B cell (primary cell): ENCODE measurements at regions not wholly inside any gene's neighbourhood (a gene's known extent, or its start where the extent isn't known, plus 50 kb on each side); places are given as distances from the start of the nearest gene placed in this dataset.

Experiments used
- ATAC-seq: fragments of 200-7000 bp; cut with Tn5 transposase; one replicate; pipeline ENCODE4 v1.10.0; 2021; ENCODE audit warnings: low read depth, mild to moderate bottlenecking, moderate number of reproducible peaks, moderate library complexity
- CTCF ChIA-PET: fragments of 350-600 bp; sonication (Branson Sonifier 250); formaldehyde crosslinking; loops from one replicate; lab custom pipeline; 2021; ENCODE audit warnings: antibody characterized with exemption, inconsistent platforms; lab: Charles Lee
- POLR2A ChIA-PET: fragments of 350-600 bp; sonication (Branson Sonifier 250); formaldehyde crosslinking; loops from one replicate; lab custom pipeline; 2021; ENCODE audit warnings: antibody characterized with exemption; lab: Charles Lee
- DNase-seq: peaks from one replicate; pipeline ENCODE4 v3.0.0; 2013
- H2AFZ ChIP-seq: 2 replicates; pipeline ENCODE4 v1.6.1; 2012; ENCODE audit warnings: mild to moderate bottlenecking, low read depth, low read length; ENCODE audit not compliant: insufficient read depth, poor library complexity, severe bottlenecking
- H3K27ac ChIP-seq, 2 donors: 1 replicate in 1 of 2; 2 replicates in 1 of 2; pipeline ENCODE4 v1.5.1; 2012 to 2013; ENCODE audit warnings: low read length in 2 of 2, mild to moderate bottlenecking in 2 of 2, moderate library complexity in 1 of 2
- H3K27me3 ChIP-seq, 4 experiments: fragments of 200-600 bp in 1 of 4; sonication (generic) in 1 of 4; replicated peaks in 1 of 4; 1 replicate in 2 of 4; 2 replicates in 2 of 4; pipeline versions ENCODE4 v1.6.1 to v1.7.0; 2013 to 2016; ENCODE audit warnings: low read length in 3 of 4, mild to moderate bottlenecking in 2 of 4, mixed read lengths in 1 of 4, moderate library complexity in 1 of 4; ENCODE audit not compliant: insufficient read depth in 4 of 4, control insufficient read depth in 3 of 4; ENCODE audit errors: control extremely low read depth in 1 of 4
- H3K36me3 ChIP-seq, 2 experiments: replicated peaks in 1 of 2; 1 replicate in 1 of 2; 2 replicates in 1 of 2; pipeline versions ENCODE4 v1.6.1 to v1.7.1; 2013; ENCODE audit warnings: low read length in 1 of 2; ENCODE audit not compliant: insufficient read depth in 2 of 2, control insufficient read depth in 1 of 2; ENCODE audit errors: control extremely low read depth in 1 of 2, extremely low read depth in 1 of 2
- H3K4me1 ChIP-seq, 2 donors: fragments of 200-600 bp in 1 of 2; sonication (generic) in 1 of 2; 1 replicate in 1 of 2; 2 replicates in 1 of 2; pipeline versions ENCODE4 v1.5.1 to v1.6.1; 2013 to 2017; ENCODE audit warnings: low read length in 2 of 2; ENCODE audit not compliant: control insufficient read depth in 2 of 2, insufficient read depth in 2 of 2
- H3K4me2 ChIP-seq: replicated peaks from 2 replicates; pipeline ENCODE3; 2012; ENCODE audit warnings: mild to moderate bottlenecking, low read depth, low read length; ENCODE audit not compliant: poor library complexity, severe bottlenecking
- H3K4me3 ChIP-seq, 5 experiments: fragments of 200-600 bp in 1 of 5; sonication (generic) in 1 of 5; 1 replicate in 3 of 5; 2 replicates in 2 of 5; pipeline versions ENCODE4 v1.5.1 to v1.7.0; 2011 to 2016; ENCODE audit warnings: low read length in 4 of 5, mild to moderate bottlenecking in 4 of 5, low read depth in 2 of 5, control low read depth in 1 of 5, moderate library complexity in 1 of 5; ENCODE audit not compliant: insufficient read depth in 1 of 5; ENCODE audit errors: control extremely low read depth in 1 of 5, extremely low read depth in 1 of 5
- H3K79me2 ChIP-seq: fragments of 200-600 bp; sonication (generic); one replicate; pipeline ENCODE4 v1.6.0; 2016; ENCODE audit warnings: low read length; ENCODE audit not compliant: control insufficient read depth, insufficient read depth
- H3K9ac ChIP-seq: fragments of 200-600 bp; sonication (generic); 2 replicates; pipeline ENCODE4 v1.6.1; 2017; ENCODE audit warnings: mild to moderate bottlenecking, low read length, moderate library complexity
- H3K9me3 ChIP-seq, 3 donors: one replicate each; pipeline versions ENCODE4 v1.6.1 to v1.7.1; 2013; ENCODE audit warnings: low read length in 2 of 3; ENCODE audit not compliant: control insufficient read depth in 2 of 3, insufficient read depth in 1 of 3; ENCODE audit errors: control extremely low read depth in 1 of 3
- H4K20me1 ChIP-seq: 2 replicates; pipeline ENCODE4 v1.6.0; 2012; ENCODE audit warnings: mild to moderate bottlenecking, low read length; ENCODE audit not compliant: insufficient read depth, control insufficient read depth, poor library complexity, severe bottlenecking
- H3K27ac Mint-ChIP-seq: one replicate; pipeline ENCODE4 v1.8.0; 2021; ENCODE audit warnings: mixed read lengths
- H3K27me3 Mint-ChIP-seq: one replicate; pipeline ENCODE4 v1.8.0; 2021; ENCODE audit warnings: mixed read lengths
- H3K4me1 Mint-ChIP-seq: one replicate; pipeline ENCODE4 v1.8.0; 2021; ENCODE audit warnings: mixed read lengths
- H3K4me3 Mint-ChIP-seq: one replicate; pipeline ENCODE4 v1.8.0; 2021; ENCODE audit warnings: mixed read lengths
- H3K9me3 Mint-ChIP-seq: one replicate; pipeline ENCODE4 v1.8.0; 2022; ENCODE audit warnings: mixed read lengths; ENCODE audit not compliant: insufficient read depth
- CTCF ChIP-seq: fragments of 200-600 bp; IDR thresholded peaks from one replicate; pipeline ENCODE4 v1.8.0; 2022; ENCODE audit warnings: antibody characterized with exemption, mild to moderate bottlenecking
- EZH2 ChIP-seq: IDR thresholded peaks from 2 replicates; pipeline ENCODE4 v1.6.1; 2012; ENCODE audit warnings: borderline replicate concordance, low read depth, mild to moderate bottlenecking, moderate library complexity, low read length; ENCODE audit not compliant: insufficient read depth, poor library complexity, severe bottlenecking
- WGBS: methylation state at CpG from one replicate; pipeline ENCODE4 v1.1.5; 2013; ENCODE audit warnings: missing lambda C conversion rate; ENCODE audit not compliant: insufficient coverage; 5-methylcytosine and 5-hydroxymethylcytosine counted together
- intact Hi-C: fragments of 100-400 bp; cut with micrococcal nuclease; formaldehyde crosslinking; loops from one replicate; pipeline ENCODE4 v1.10.0; 2022

GRCh38 chr1:168867941-168868634, 139.1 kb upstream of the DPT start:
- peaks cover 2% of the 10 kb centered on the region for H3K9me3 Mint-ChIP-seq
- H4K20me1 ChIP-seq, result no peaks in the 10 kb centered on the region
- intact Hi-C loops, result no loop called here
- H3K27me3 Mint-ChIP-seq, result peaks cover 3% of the 10 kb centered on the region
- no peak overlapping the region for H3K4me3 ChIP-seq
- no peaks in the 10 kb centered on the region for H3K36me3 ChIP-seq
- POLR2A ChIA-PET, result no interaction called here
- H3K27ac ChIP-seq, result no peak overlapping the region
- no peaks in the 10 kb centered on the region for H3K4me1 ChIP-seq
- TF ChIP-seq CTCF, result no peak
- no peak overlapping the region for H3K9ac ChIP-seq
- H3K4me2 ChIP-seq, result no peak overlapping the region
- WGBS, result 34% methylated on average over 2 of the region's 4 CpGs
- CTCF ChIA-PET, result no interaction called here
- H3K27me3 ChIP-seq, result no peaks in the 10 kb centered on the region
- no peak overlapping the region for H2AFZ ChIP-seq
- ATAC-seq (no peak), DNase-seq (no peak)
- no peak overlapping the region for H3K4me3 Mint-ChIP-seq
- no peaks in the 10 kb centered on the region for H3K4me1 Mint-ChIP-seq
- no peaks in the 10 kb centered on the region for H3K79me2 ChIP-seq
- peaks cover 0 to 2% (median 0%) of the 10 kb centered on the region in 3 donors for H3K9me3 ChIP-seq
- H3K27ac Mint-ChIP-seq, result no peak overlapping the region

- CTCF ChIA-PET, result no interaction called here
These were observed 142.5 kb upstream of the DPT start for GRCh38 chr1:168871531-168871930.

More at GRCh38 chr1:168871531-168871930, 142.5 kb upstream of the DPT start:
- no peak overlapping the region for H2AFZ ChIP-seq
- H3K4me1 ChIP-seq, result no peaks in the 10 kb centered on the region
- H4K20me1 ChIP-seq, result no peaks in the 10 kb centered on the region
- intact Hi-C loops, result no loop called here
- H3K4me2 ChIP-seq, result no peak overlapping the region
- no peak overlapping the region for H3K4me3 ChIP-seq
- Mint-ChIP-seq H3K4me3 (no peak overlapping the region), H3K27ac (no peak overlapping the region), H3K27me3 (peaks cover 3% of the 10 kb centered on the region), H3K9me3 (peaks cover 2% of the 10 kb centered on the region), H3K4me1 (no peaks in the 10 kb centered on the region)
- H3K9ac ChIP-seq, result no peak overlapping the region
- TF ChIP-seq EZH2 (no peak), CTCF (no peak)
- no peaks in the 10 kb centered on the region for H3K27me3 ChIP-seq
- ATAC-seq (no peak), DNase-seq (no peak)
- no peaks in the 10 kb centered on the region for H3K36me3 ChIP-seq
- no peak overlapping the region for H3K27ac ChIP-seq
- no peaks in the 10 kb centered on the region for H3K79me2 ChIP-seq
- no CpG with 5 or more reads among the region's 1 CpG for WGBS
- H3K9me3 ChIP-seq, result peaks cover 0 to 2% (median 0%) of the 10 kb centered on the region in 3 donors
- POLR2A ChIA-PET, result no interaction called here
